HG03457 (cell line): ENCODE measurements at regions not wholly inside any gene's neighbourhood (a gene's known extent, or its start where the extent isn't known, plus 50 kb on each side); places are given as distances from the start of the nearest gene placed in this dataset.

ENCODE experiments used
- ATAC-seq: cut with Tn5 transposase; IDR thresholded peaks from one replicate; pipeline ENCODE4 v1.9.1; 2021; ENCODE audit warnings: moderate number of reproducible peaks; ENCODE audit not compliant: unreplicated experiment

GRCh38 chr17:69716556-69716955, 302.1 kb downstream of the MAP2K6 start:
- no peak for ATAC-seq

GRCh38 chr17:69717214-69717613, 302.7 kb downstream of the MAP2K6 start:
- ATAC-seq: no peak

GRCh38 chr17:69717819-69718218, 303.3 kb downstream of the MAP2K6 start:
- ATAC-seq: no peak

GRCh38 chr17:69719474-69720048, 305.1 kb downstream of the MAP2K6 start:
- ATAC-seq: no peak

- no peak for ATAC-seq
Measured at GRCh38 chr17:69722518-69722917, 308.0 kb downstream of the MAP2K6 start.

GRCh38 chr17:69723316-69723715, 308.8 kb downstream of the MAP2K6 start:
- no peak for ATAC-seq

- no peak for ATAC-seq
Measured at GRCh38 chr17:69723741-69724140, 309.2 kb downstream of the MAP2K6 start.

GRCh38 chr17:69724238-69724637, 309.7 kb downstream of the MAP2K6 start:
- no peak for ATAC-seq

- ATAC-seq: no peak
Measured at GRCh38 chr17:69725146-69725545, 310.6 kb downstream of the MAP2K6 start.

GRCh38 chr17:69728816-69729215, 314.3 kb downstream of the MAP2K6 start:
- no peak for ATAC-seq

GRCh38 chr17:69729944-69730343, 315.4 kb downstream of the MAP2K6 start:
- no peak for ATAC-seq

- no peak for ATAC-seq
Measured at GRCh38 chr17:69732272-69732918, 317.9 kb downstream of the MAP2K6 start.

- no peak for ATAC-seq
Measured at GRCh38 chr17:69733171-69734012, 318.9 kb downstream of the MAP2K6 start.

- ATAC-seq: no peak
Measured at GRCh38 chr17:69734656-69735055, 320.2 kb downstream of the MAP2K6 start.

- ATAC-seq: no peak
Measured at GRCh38 chr17:69735285-69735684, 320.8 kb downstream of the MAP2K6 start.

GRCh38 chr17:69743091-69743490, 328.6 kb downstream of the MAP2K6 start:
- ATAC-seq: no peak

- no peak for ATAC-seq
Measured at GRCh38 chr17:69744512-69745070, 330.1 kb downstream of the MAP2K6 start.

- ATAC-seq: no peak
Measured at GRCh38 chr17:69749911-69750310, 325.1 kb upstream of the KCNJ16 start.

- ATAC-seq: no peak
Measured at GRCh38 chr17:69757688-69758430, 317.2 kb upstream of the KCNJ16 start.

GRCh38 chr17:69760562-69760961, 314.5 kb upstream of the KCNJ16 start:
- no peak for ATAC-seq

- no peak for ATAC-seq
Measured at GRCh38 chr17:69761011-69761410, 314.0 kb upstream of the KCNJ16 start.
